Keratinocyte (primary cell): ENCODE measurements at regions not wholly inside any gene's neighbourhood (a gene's known extent, or its start where the extent isn't known, plus 50 kb on each side); places are given as distances from the start of the nearest gene placed in this dataset.

Experiments
- DNase-seq: peaks from one replicate; pipeline ENCODE4 v3.0.0-alpha.2; 2011; ENCODE audit warnings: low read depth, missing footprints, low spot score
- FAIRE-seq: peaks from 2 replicates; lab custom pipeline; 2011; peaks lifted over from hg19 to GRCh38; lab: Jason Lieb, UNC
- H2AFZ ChIP-seq: 2 replicates; pipeline ENCODE4 v1.6.0; 2012; ENCODE audit warnings: low read length, control low read depth, inconsistent platforms; ENCODE audit not compliant: control insufficient read depth
- H3K27ac ChIP-seq: 2 replicates; pipeline ENCODE4 v1.5.1; 2011; ENCODE audit warnings: low read length; ENCODE audit not compliant: control insufficient read depth, insufficient read depth
- H3K27me3 ChIP-seq: 3 replicates; pipeline ENCODE4 v1.6.0; 2011; ENCODE audit warnings: low read length; ENCODE audit not compliant: control insufficient read depth, insufficient read depth; ENCODE audit errors: extremely low read depth
- H3K36me3 ChIP-seq, 2 experiments: 2 replicates in 1 of 2; 3 replicates in 1 of 2; pipeline ENCODE4 v1.5.1; 2011; ENCODE audit warnings: low read length in 2 of 2, mild to moderate bottlenecking in 1 of 2; ENCODE audit not compliant: control insufficient read depth in 2 of 2, insufficient read depth in 2 of 2; ENCODE audit errors: extremely low read depth in 1 of 2
- H3K4me1 ChIP-seq: 3 replicates; pipeline ENCODE4 v1.5.1; 2011; ENCODE audit warnings: low read length; ENCODE audit not compliant: control insufficient read depth, insufficient read depth; ENCODE audit errors: extremely low read depth
- H3K4me2 ChIP-seq: 3 replicates; pipeline ENCODE4 v1.6.0; 2011; ENCODE audit warnings: low read depth, low read length; ENCODE audit not compliant: control insufficient read depth, insufficient read depth; ENCODE audit errors: extremely low read depth
- H3K4me3 ChIP-seq, 3 experiments: fragments of 200-600 bp in 1 of 3; sonication (generic) in 1 of 3; 2 replicates in 2 of 3; 3 replicates in 1 of 3; pipeline ENCODE4 v1.5.1; 2011 to 2016; ENCODE audit warnings: low read length in 3 of 3, mild to moderate bottlenecking in 3 of 3, control low read depth in 2 of 3, inconsistent platforms in 1 of 3, low read depth in 1 of 3, mixed read lengths in 1 of 3, mixed run types in 1 of 3, moderate library complexity in 1 of 3; ENCODE audit not compliant: control insufficient read depth in 2 of 3, insufficient read depth in 2 of 3; ENCODE audit errors: extremely low read depth in 1 of 3
- H3K79me2 ChIP-seq: 2 replicates; pipeline ENCODE4 v1.6.0; 2012; ENCODE audit warnings: low read length; ENCODE audit not compliant: control insufficient read depth, insufficient read depth
- H3K9ac ChIP-seq: 3 replicates; pipeline ENCODE4 v1.6.0; 2011; ENCODE audit warnings: low read length; ENCODE audit not compliant: control insufficient read depth, insufficient read depth; ENCODE audit errors: extremely low read depth
- H3K9me1 ChIP-seq: 3 replicates; pipeline ENCODE4 v1.6.0; 2011; ENCODE audit warnings: low read length; ENCODE audit not compliant: control insufficient read depth, insufficient read depth; ENCODE audit errors: extremely low read depth
- H3K9me3 ChIP-seq: 2 replicates; pipeline ENCODE4 v1.5.1; 2012; ENCODE audit warnings: low read depth, low read length; ENCODE audit not compliant: control insufficient read depth
- H4K20me1 ChIP-seq: 3 replicates; pipeline ENCODE4 v1.6.0; 2011; ENCODE audit warnings: low read length; ENCODE audit not compliant: control insufficient read depth, insufficient read depth; ENCODE audit errors: extremely low read depth
- CTCF ChIP-seq, 3 experiments: IDR thresholded peaks in 1 of 3; conservative IDR thresholded peaks in 1 of 3; optimal IDR thresholded peaks in 1 of 3; 2 replicates in 2 of 3; 3 replicates in 1 of 3; pipeline versions ENCODE3 to v1.5.1; 2011; ENCODE audit warnings: low read length in 3 of 3, mild to moderate bottlenecking in 3 of 3, moderate library complexity in 2 of 3, control low read depth in 1 of 3, inconsistent platforms in 1 of 3; ENCODE audit not compliant: insufficient read depth in 2 of 3; ENCODE audit errors: extremely low read depth in 1 of 3
- EZH2 ChIP-seq: IDR thresholded peaks from one replicate; pipeline ENCODE4 v1.6.1; 2012; ENCODE audit warnings: inconsistent platforms, mild to moderate bottlenecking, low read length, moderate library complexity
- dilution Hi-C: fragments of 300-500 bp; cut with MboI; formaldehyde crosslinking; loops from one replicate; pipeline ENCODE4 v1.7.0; 2020; ENCODE audit warnings: low sequenced_read_pairs; ENCODE audit not compliant: extremely low pct_ligation_motif_present

DNA sequence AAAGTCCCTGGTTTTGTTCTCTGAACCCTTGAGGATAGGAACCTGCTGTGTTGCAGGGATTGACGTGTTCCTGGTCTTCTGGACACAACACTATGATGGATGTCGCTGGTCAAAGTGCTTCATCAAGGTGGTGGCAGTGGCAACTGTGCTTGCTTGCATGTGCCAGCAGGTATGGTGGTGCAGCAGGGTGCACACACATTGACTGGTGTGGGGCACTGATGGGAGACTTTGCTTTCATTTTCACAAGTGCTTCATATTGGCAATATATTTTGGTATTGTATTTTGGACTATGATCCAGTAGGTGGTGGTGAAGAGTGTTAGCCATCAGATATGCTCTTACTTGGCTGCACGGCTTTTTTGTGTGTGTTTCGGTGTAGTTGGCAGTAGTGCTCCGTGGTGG, 479.8 kb upstream of the CTNND2 start:
- Histone ChIP-seq H2AFZ (no peak overlapping the region), H3K27ac (no peak overlapping the region), H3K4me3 (no peak overlapping the region), H3K36me3 (no peaks in the 10 kb centered on the region), H3K27me3 (no peaks in the 10 kb centered on the region), H3K4me1 (no peaks in the 10 kb centered on the region), H3K9me3 (peaks cover 7% of the 10 kb centered on the region), H3K9ac (no peak overlapping the region), H3K79me2 (no peaks in the 10 kb centered on the region), H4K20me1 (no peaks in the 10 kb centered on the region), H3K4me2 (no peak overlapping the region), H3K9me1 (no peaks in the 10 kb centered on the region)
- TF ChIP-seq CTCF (optimal IDR thresholded peaks at IDR 0.05 in 1 of 3, IDR thresholded peaks at IDR 0.05 in 1 of 3, conservative IDR thresholded peaks at IDR 0.05 in 1 of 3; ENCODE audit: extremely low read depth in 1 of 3, insufficient read depth in 2 of 3, low read length in 3 of 3) (no peak), EZH2 (no peak)
- FAIRE-seq (no peak), DNase-seq (no peak)
- dilution Hi-C loops: no loop called here

DNA sequence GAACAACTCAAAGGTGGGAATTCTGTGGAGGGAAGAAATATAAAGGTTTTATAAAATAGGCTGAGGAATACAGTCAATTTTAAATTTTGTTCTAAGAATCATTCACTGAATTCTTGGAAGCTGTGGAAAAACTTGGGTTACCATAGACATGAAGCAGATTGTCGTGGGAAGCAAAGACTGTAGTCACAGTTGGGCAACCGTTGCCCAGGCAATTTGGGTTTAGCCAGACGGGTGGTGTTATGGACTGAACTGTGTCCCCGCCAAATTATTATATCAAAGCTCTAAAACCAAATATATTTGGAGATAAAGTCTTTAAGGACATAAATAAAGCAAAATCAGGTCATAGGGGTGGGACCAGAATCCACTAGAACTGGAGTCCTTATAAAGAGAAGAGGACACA, 463.7 kb upstream of the CTNND2 start:
- Histone ChIP-seq H2AFZ (no peak overlapping the region), H4K20me1 (no peaks in the 10 kb centered on the region), H3K27me3 (no peaks in the 10 kb centered on the region), H3K9me3 (no peaks in the 10 kb centered on the region), H3K4me2 (no peak overlapping the region), H3K9me1 (no peaks in the 10 kb centered on the region), H3K4me3 (no peak overlapping the region), H3K4me1 (no peaks in the 10 kb centered on the region), H3K27ac (no peak overlapping the region), H3K9ac (no peak overlapping the region), H3K79me2 (no peaks in the 10 kb centered on the region), H3K36me3 (no peaks in the 10 kb centered on the region)
- dilution Hi-C loops: no loop called here
- no peak for TF ChIP-seq CTCF (optimal IDR thresholded peaks at IDR 0.05 in 1 of 3, IDR thresholded peaks at IDR 0.05 in 1 of 3, conservative IDR thresholded peaks at IDR 0.05 in 1 of 3; ENCODE audit: extremely low read depth in 1 of 3, insufficient read depth in 2 of 3, low read length in 3 of 3)
- no peak for DNase-seq
- FAIRE-seq: no peak
